WERI-Rb-1 (cell line): ENCODE measurements at regions not wholly inside any gene's neighbourhood (a gene's known extent, or its start where the extent isn't known, plus 50 kb on each side); places are given as distances from the start of the nearest gene placed in this dataset.

Experiments
- DNase-seq: peaks from one replicate; pipeline ENCODE4 v3.0.0-alpha.2; 2020
- H3K27ac ChIP-seq: fragments of 250-450 bp; sonication (Bioruptor Pico); 2 replicates; pipeline ENCODE4 v1.5.1; 2020; ENCODE audit warnings: mild to moderate bottlenecking, moderate library complexity
- H3K27me3 ChIP-seq: fragments of 250-450 bp; sonication (Bioruptor Pico); 2 replicates; pipeline ENCODE4 v1.5.1; 2021; ENCODE audit warnings: mild to moderate bottlenecking, low read depth, moderate library complexity; ENCODE audit not compliant: insufficient read depth, severe bottlenecking
- H3K36me3 ChIP-seq: fragments of 250-450 bp; sonication (Bioruptor Pico); 2 replicates; pipeline ENCODE4 v1.5.1; 2020; ENCODE audit warnings: mild to moderate bottlenecking, moderate library complexity
- H3K4me3 ChIP-seq: 2 replicates; pipeline ENCODE4 v1.5.1; 2011; ENCODE audit warnings: low read depth, mild to moderate bottlenecking, control low read depth, low read length
- H3K9me3 ChIP-seq: fragments of 250-450 bp; sonication (Bioruptor Pico); 2 replicates; pipeline ENCODE4 v1.5.1; 2021; ENCODE audit warnings: mild to moderate bottlenecking, moderate library complexity; ENCODE audit not compliant: severe bottlenecking
- TF ChIP-seq, protein P1 (sequence below): IDR thresholded peaks from 2 replicates; pipeline ENCODE4 v1.5.1; 2011; ENCODE audit warnings: low read depth, mild to moderate bottlenecking, control low read depth, inconsistent platforms, low read length

DNA sequence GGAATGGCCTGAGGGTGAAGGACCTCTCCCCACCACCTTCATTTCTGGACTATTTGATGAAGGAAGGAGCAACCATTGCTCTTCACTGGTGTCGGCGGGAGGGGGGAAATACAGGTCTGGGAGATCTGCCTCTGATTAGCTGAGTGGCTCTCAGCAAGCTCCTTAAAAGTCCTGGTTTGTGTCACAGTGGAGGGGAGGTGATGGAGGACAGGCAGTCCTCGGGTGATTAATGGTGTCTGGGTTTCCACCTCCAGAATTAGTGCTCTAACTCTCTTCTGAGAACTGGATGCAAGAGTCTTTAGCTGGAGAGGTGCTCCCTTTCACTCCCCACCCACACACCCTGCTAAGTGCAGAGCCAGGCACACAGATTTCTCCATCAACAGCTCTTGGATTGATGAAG is 83.2 kb downstream of the TTC32 start:
- Histone ChIP-seq H3K36me3 (no peaks in the 10 kb centered on the region), H3K9me3 (no peaks in the 10 kb centered on the region), H3K4me3 (no peak overlapping the region), H3K27me3 (peaks cover 83% of the 10 kb centered on the region), H3K27ac (no peak overlapping the region)
- DNase-seq = no peak
- TF ChIP-seq, protein P1, sequence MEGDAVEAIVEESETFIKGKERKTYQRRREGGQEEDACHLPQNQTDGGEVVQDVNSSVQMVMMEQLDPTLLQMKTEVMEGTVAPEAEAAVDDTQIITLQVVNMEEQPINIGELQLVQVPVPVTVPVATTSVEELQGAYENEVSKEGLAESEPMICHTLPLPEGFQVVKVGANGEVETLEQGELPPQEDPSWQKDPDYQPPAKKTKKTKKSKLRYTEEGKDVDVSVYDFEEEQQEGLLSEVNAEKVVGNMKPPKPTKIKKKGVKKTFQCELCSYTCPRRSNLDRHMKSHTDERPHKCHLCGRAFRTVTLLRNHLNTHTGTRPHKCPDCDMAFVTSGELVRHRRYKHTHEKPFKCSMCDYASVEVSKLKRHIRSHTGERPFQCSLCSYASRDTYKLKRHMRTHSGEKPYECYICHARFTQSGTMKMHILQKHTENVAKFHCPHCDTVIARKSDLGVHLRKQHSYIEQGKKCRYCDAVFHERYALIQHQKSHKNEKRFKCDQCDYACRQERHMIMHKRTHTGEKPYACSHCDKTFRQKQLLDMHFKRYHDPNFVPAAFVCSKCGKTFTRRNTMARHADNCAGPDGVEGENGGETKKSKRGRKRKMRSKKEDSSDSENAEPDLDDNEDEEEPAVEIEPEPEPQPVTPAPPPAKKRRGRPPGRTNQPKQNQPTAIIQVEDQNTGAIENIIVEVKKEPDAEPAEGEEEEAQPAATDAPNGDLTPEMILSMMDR = no peak

DNA sequence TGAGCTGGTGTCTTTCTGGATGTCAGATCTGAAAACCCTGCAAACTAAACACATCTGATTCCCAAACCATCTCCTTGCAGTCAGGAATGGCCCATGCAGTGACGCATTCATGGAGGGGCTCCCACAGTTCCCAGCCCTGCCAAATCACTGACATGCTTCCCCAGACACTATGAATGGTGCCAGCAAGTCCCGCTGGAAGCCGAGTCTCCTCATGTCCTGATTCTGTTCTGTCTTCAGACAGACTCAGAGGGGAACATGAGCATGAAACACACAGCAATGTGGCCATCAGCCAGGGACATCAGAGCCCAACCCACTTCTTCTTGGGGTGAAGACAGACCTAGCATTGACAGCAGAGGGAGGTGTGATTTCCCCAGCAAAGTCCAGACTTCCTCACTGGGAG is 83.7 kb downstream of the TTC32 start:
- H3K4me3 ChIP-seq = no peak overlapping the region
- TF ChIP-seq, protein P1 = no peak
- DNase-seq = no peak
- peaks cover 87% of the 10 kb centered on the region for H3K27me3 ChIP-seq
- H3K9me3 ChIP-seq = no peaks in the 10 kb centered on the region
- H3K27ac ChIP-seq = no peak overlapping the region
- H3K36me3 ChIP-seq = no peaks in the 10 kb centered on the region

DNA sequence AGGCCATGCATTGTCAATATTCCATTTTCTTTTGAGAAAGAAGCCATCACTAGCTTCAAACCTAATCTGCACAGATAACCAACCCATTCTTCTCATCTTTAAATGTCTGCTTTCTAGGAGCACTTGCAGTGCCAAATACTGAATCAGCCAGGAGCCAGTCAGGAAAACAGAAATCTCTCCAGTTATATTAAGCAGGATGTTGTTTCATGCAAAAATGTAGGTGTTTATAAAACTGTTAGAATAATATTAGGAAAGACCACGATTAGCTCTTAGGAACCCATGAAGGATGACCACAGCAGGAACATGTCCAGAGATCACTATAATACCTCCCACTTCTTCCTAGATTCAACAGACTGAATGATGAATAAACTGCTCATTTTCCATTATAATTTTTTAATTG is 86.0 kb downstream of the TTC32 start:
- Histone ChIP-seq H3K4me3 (no peak overlapping the region), H3K27ac (no peak overlapping the region), H3K9me3 (no peaks in the 10 kb centered on the region), H3K27me3 (peaks cover 89% of the 10 kb centered on the region), H3K36me3 (no peaks in the 10 kb centered on the region)
- TF ChIP-seq, protein P1 = no peak
- no peak for DNase-seq

DNA sequence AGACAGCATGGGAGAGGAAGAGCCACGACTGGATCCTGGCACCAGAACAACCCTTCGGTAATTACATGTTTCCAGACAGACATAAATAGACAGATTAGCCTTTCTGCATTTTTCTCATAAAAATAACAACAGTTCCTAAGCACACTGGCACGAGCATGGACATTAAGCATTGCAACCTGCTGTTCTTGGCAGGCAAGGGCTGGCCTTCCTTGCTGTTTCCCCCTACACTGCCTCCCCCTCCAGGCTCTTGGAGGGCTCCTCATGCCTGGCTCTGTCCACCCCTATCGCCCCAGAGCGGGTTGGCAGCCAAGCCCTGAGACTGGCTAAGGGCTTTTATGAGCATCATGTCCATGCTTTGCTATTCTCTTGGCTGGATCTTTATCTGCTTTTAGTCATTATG is 89.6 kb downstream of the TTC32 start:
- H3K36me3 ChIP-seq = no peaks in the 10 kb centered on the region
- no peaks in the 10 kb centered on the region for H3K9me3 ChIP-seq
- H3K27ac ChIP-seq = no peak overlapping the region
- H3K4me3 ChIP-seq = no peak overlapping the region
- TF ChIP-seq, protein P1 = no peak
- DNase-seq = no peak
- peaks cover 91% of the 10 kb centered on the region for H3K27me3 ChIP-seq

DNA sequence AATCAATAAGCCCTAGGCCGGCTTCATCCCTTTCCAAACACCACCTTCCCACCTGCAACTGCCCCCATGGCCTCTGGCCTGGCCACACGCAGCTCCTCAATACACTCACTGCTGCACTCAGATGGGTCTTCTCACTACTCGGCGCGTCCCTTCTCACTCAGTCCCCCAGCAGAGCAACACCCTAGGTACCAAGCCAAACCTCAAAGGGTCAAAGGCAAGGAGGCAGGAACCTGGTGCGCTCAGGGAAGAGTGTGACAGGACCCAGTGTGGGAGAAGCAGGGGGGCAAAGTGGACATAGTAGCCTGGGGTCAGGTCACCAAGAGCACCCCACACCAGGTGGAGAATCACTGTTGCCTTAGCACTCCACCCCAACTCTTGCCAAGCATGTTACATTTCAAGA is 90.6 kb downstream of the TTC32 start:
- peaks cover 91% of the 10 kb centered on the region for H3K27me3 ChIP-seq
- no peak overlapping the region for H3K27ac ChIP-seq
- no peak for DNase-seq
- TF ChIP-seq, protein P1 = no peak
- no peaks in the 10 kb centered on the region for H3K36me3 ChIP-seq
- H3K9me3 ChIP-seq = no peaks in the 10 kb centered on the region
- no peak overlapping the region for H3K4me3 ChIP-seq

DNA sequence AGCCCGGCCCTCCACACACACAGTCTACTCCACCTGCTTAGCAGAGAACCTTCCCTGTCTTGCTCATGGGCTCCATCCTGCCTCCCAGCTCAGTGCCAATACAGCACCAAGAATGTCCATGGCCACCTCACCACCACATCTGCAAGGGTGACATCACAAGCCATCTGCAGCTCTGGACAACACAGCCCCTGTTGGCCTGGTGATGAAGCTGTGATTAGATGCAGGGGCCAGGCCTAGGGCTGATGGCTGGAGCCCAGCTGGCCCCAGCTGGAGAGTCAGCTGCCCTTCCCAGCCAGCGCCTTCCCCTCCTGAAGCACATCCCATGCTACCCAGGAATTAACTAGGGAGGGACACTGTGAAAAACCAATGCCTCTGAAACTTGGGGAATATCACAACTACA is 91.1 kb downstream of the TTC32 start:
- TF ChIP-seq, protein P1 = no peak
- Histone ChIP-seq H3K36me3 (no peaks in the 10 kb centered on the region), H3K27ac (no peak overlapping the region), H3K9me3 (no peaks in the 10 kb centered on the region), H3K4me3 (no peak overlapping the region), H3K27me3 (peaks cover 95% of the 10 kb centered on the region)
- no peak for DNase-seq
